ENCODE measurements at regions not wholly inside any gene's neighbourhood (a gene's known extent, or its start where the extent isn't known, plus 50 kb on each side); places are given as distances from the start of the nearest gene placed in this dataset.
A peak's percentile ranks its signal among the peaks of the same experiment; 100 is the strongest.

GRCh38 chr6:80463197-80463596, 356.7 kb downstream of the BCKDHB start:
- no peak for TF ChIP-seq CTCF (IDR thresholded peaks at IDR 0.05; ENCODE audit: control insufficient read depth, extremely low read depth, insufficient read depth)
- DNase-seq (ENCODE audit: low read depth) = no peak

GRCh38 chr6:80460257-80460865, 353.9 kb downstream of the BCKDHB start:
- no peak overlapping the region for H3K4me3 ChIP-seq (ENCODE audit: low read depth, low read length)
- no peak for DNase-seq (ENCODE audit: low read depth)
- no peak for TF ChIP-seq CTCF (IDR thresholded peaks at IDR 0.05; ENCODE audit: control insufficient read depth, extremely low read depth, insufficient read depth)

More at GRCh38 chr6:80463197-80463596, 356.7 kb downstream of the BCKDHB start:
- H3K4me3 ChIP-seq (ENCODE audit: low read depth, low read length) = no peak overlapping the region

DNA sequence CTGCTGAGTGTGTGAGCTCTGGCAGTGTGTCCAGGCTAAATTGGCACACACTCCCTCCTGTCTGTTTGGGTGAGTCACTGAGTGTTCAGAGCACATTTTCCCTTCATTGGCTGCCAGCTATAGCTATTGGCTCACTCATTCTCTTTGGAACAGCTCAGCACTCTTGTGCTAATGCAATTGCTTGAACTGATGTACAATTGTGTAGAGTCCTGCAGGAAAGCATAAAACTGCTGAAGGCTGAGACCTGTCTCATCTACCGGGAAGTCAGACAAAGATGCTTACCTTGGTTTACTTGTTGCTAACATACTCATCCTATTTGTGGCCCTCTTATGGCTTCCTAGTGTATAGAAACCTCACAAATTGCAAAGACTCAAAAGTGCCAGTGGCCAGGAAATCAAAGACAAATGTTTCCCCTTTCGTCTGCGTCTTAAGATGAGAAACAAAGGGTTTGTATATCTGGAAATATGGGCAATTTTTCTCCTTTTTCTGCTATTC, 351.0 kb downstream of the BCKDHB start:
- no peak for TF ChIP-seq CTCF (IDR thresholded peaks at IDR 0.05; ENCODE audit: control insufficient read depth, extremely low read depth, insufficient read depth)
- H3K4me3 ChIP-seq (ENCODE audit: low read depth, low read length) = no peak overlapping the region
- DNase-seq (ENCODE audit: low read depth) = peak; percentile 66

- no peak overlapping the region for H3K4me3 ChIP-seq (ENCODE audit: low read depth, low read length)
- DNase-seq (ENCODE audit: low read depth) = no peak
- TF ChIP-seq CTCF (IDR thresholded peaks at IDR 0.05; ENCODE audit: control insufficient read depth, extremely low read depth, insufficient read depth) = no peak
These were observed 350.4 kb downstream of the BCKDHB start for GRCh38 chr6:80456724-80457438.

GRCh38 chr6:80454661-80455365, 348.3 kb downstream of the BCKDHB start:
- TF ChIP-seq CTCF (IDR thresholded peaks at IDR 0.05; ENCODE audit: control insufficient read depth, extremely low read depth, insufficient read depth) = no peak
- no peak overlapping the region for H3K4me3 ChIP-seq (ENCODE audit: low read depth, low read length)
- no peak for DNase-seq (ENCODE audit: low read depth)

DNA sequence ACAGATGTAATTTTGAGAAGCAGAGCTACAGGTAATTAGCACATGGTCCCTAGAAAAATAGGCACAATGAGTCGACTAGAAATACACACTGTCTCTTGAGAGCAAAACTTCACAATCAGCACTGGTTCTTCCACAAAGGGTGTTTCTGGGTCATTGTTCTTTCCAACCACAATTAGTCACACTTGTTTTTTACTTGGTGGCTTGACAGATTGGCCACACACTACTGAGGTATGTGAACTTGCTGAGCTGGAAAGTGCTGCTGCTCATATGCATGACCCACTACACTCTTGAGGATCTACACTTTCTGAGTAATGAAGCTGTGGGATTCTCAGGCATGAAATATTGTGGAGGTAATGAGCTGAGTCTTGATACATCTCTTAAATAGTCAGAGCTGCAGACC, 347.7 kb downstream of the BCKDHB start:
- TF ChIP-seq CTCF (IDR thresholded peaks at IDR 0.05; ENCODE audit: control insufficient read depth, extremely low read depth, insufficient read depth) = no peak
- DNase-seq (ENCODE audit: low read depth) = no peak
- no peak overlapping the region for H3K4me3 ChIP-seq (ENCODE audit: low read depth, low read length)

All from LNCaP clone FGC (cell line).